HG03066 (cell line): ENCODE measurements at regions not wholly inside any gene's neighbourhood (a gene's known extent, or its start where the extent isn't known, plus 50 kb on each side); places are given as distances from the start of the nearest gene placed in this dataset.
A peak's percentile ranks its signal among the peaks of the same experiment; 100 is the strongest.
"Not testable (repeated sequence)": the region's sequence is repeated elsewhere in the genome, so short reads cannot be mapped to it uniquely, and the experiment has no call there.

Source experiments
- ATAC-seq: cut with Tn5 transposase; IDR thresholded peaks from one replicate; pipeline ENCODE4 v1.9.1; 2021; ENCODE audit warnings: low read depth; ENCODE audit not compliant: unreplicated experiment

DNA sequence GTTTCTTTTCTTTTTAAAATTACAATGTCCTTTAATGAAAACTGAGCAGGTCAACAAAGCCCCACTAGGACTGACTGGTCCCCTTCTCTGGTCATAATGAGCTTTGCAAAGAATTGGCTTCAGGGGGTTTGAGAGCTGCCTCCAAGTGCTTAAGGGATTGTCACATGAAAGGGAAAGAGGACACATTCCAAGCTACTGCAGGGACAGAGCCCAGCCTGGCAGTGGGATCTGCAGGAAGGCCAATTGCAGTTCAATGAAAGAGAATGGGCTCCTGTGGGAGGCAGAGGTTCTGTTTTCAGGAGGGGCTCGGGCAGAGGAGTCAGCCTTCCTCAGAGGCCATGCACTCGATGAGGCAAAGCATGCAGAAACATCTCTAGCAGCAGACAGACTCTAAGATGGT is 84.1 kb upstream of the ACKR3 start:
- ATAC-seq: no peak

DNA sequence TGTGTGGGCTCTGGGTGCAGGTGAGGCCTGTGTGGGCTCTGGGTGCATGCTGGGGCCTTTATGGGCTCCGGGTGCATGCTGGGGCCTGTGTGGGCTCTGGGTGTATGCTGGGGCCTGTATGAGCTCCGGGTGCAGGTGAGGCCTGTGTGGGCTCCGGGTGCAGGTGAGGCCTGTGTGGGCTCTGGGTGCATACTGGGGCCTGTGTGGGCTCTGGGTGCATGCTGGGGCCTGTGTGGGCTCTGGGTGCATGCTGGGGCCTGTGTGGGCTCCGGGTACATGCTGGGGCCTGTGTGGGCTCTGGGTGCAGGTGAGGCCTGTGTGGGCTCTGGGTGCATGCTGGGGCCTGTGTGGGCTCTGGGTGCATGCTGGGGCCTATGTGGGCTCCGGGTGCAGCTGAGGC is 80.5 kb upstream of the ACKR3 start:
- ATAC-seq: not testable (repeated sequence)

DNA sequence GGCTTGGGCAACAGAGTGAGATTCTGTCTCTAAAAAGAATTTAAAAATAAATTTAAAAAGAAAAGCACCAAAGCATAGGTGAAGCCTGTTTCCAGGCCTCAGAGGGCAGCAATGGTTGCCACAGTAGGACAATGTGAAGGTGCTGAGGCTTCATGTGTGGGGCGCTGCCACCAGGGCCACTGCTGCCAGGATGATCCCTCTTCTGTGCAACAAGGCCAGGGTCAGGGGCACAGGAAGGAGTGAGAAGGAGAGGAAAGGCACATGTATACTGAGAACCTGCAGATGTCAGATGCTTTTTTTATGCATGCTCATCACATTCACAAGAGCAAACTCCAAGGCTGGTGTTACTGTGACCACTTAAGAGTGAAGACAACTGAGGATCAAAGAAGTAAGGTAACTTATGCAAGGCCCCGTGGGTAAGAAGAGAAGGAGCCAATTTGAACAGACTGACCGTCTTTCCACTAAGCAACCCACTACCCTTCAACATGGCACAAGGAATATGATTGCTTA is 79.7 kb upstream of the ACKR3 start:
- ATAC-seq: no peak

DNA sequence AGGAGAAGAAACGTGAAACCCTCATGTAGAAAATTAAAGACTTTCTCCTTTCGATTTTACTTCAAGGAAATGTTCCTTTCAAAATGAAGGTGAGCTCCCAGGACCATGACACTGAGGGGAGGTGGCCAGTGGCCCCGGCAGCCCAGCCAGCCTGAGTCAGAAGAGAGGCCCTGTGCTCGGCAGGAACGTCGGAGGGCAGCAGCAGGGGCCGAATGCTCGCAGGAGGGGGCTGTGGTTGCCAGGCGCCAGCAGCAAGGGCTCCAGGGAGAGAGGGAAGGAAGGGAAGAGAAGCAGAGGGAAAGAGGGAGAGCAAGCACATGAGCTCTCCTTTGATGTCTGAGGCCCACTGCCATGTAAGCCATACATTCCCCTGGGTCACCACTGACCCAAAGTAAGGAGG is 73.3 kb upstream of the ACKR3 start:
- ATAC-seq: no peak

DNA sequence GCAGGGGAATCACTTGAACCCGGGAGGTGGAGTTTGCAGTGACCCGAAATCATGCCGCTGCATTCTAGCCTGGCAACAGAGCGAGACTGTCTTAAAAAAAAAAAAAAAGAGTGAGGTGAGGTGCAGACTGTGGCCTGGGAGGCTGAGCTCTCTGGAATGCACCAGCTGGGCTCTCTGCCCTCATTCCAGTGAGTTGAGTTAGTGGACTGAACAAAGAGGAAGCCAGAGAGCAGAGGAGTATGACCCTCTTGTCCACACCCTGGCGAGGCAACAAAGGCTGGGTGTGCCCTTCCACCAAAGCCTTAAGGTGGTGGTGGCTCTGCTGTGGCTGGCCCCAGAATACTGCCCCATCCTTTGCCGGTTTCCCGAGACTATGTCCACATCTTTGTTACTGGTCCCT is 71.3 kb upstream of the ACKR3 start:
- no peak for ATAC-seq

DNA sequence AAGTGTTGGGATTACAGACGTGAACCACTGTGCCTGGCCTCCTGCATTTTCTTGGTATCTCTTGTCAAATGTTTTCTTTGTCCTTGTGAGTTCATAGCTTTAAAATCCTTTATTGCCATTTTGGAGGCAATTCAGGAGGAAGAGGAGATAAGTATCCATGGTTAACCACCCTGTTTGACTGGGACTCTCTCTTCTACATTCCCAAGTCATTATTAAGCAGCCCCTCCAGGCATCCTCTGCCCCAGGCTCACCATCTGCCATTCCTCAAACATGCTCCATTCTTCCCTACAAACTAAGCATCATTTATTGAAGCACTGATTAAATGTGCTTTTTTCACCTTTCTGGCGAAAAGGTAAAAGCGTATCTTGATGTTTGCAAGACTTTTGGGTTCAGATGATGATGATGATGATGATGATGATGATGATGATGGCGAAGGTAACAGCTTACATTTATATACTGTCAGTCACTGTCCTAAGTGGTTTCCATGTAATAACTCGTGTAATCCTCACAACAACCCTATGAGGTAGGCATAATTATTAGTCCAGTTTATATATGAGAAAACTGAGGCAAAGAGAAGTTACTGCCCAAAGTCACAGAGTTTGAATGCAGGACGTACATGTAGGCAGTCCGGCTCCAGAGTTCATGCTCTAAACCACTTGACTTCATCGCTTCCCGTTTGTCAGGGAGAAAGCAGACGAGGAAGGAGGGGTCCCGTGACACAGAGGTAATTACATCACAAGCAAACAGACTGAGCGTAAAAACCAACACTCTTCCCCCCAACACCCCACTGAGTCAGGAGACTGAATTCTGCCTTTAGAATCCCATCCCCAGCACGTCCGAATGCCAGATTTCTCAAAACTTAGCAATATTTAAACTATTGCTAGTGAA is 69.7 kb upstream of the ACKR3 start:
- ATAC-seq: no peak

DNA sequence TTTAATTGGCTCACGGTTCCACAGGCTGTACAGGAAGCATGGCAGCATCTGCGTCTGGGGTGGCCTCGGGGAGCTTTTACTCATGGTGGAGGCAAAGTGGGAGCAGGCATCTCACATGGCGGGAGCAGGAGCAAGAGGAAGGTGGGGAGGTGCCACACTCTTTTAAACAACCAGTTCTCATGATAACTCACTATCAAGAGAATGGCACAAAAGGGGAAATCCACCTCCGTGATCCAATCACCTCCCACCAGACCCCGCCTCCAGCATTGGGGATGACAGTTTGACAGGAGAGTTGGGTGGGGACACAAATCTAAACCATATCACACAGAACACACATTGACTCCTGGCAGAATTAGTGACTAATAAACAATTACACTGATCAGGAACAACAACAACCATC is 68.6 kb upstream of the ACKR3 start:
- no peak for ATAC-seq

DNA sequence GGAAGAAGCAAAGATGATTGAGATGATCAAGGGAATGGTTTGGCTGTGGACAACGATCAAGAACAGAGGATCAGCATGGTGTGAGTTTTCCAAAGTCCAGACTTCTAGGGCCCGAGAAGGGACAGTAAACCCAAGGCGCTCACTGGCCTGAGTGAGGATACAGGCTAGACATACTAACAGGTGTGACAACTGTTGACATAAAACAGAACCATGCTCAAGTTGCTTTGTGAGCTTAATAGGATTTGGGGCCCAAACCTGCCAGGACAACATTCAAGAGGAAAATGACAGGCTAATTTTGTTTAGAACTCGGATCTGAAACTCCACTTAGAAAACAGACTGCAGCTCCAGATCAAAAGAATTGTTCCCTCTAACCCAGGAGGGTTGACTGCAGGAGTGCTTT is 68.1 kb upstream of the ACKR3 start:
- ATAC-seq: no peak

DNA sequence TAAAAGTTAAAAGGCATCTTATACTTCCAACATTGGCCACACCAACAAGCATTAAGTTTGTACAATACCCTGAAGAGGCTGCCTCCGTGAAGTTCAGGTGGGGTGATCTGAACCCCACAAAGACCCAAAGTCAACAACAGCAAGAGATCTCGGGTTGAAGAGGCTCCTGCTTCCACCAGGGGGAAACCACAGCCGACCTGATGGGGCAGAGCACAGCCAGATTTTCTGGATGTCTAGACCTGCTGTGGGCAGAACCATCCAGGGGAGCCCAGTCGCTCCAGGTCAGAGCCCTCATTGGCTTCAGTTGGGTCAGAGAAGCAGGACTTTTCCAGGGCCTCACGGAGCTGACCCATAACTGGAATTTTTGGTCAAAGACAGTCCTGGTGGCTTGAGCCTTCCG is 66.5 kb upstream of the ACKR3 start:
- ATAC-seq: no peak

DNA sequence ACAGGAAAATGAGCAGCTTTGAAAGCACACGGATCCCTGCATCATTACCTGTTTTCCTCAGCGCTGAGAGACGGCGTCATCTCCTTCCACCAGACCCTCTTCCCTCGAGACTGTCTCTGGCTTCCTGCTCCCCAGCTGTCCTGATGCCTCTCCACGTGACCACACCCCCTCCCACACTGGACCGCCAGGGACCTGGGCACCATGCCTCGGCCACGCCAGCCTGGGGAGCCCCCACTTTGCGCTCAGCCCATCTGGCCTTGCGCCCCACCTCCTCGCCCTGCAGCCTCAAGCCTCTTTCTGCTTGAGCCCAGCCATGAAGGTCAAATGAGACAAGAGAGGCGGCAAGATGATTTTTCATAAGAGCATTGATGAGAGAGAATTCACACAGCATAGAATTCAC is 66.0 kb upstream of the ACKR3 start:
- ATAC-seq: no peak

DNA sequence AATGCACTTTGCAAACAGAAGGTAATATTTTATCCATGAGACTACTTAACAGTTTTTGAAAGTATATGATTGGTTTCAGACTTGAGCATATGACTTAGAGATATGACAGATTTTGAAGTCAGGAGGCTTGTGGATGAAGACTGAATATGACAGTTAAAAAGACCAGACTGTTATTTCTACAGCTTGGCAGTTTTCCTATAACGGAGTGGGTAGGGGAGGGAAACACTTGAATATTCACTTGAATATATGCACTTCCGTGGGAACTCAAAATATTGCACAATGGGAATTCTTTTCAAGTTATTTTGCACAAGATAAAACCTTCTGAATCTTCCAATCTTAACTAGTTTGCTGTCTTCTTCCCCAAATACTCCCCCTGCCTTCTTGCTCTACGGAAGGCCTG is 64.6 kb upstream of the ACKR3 start:
- ATAC-seq: no peak

DNA sequence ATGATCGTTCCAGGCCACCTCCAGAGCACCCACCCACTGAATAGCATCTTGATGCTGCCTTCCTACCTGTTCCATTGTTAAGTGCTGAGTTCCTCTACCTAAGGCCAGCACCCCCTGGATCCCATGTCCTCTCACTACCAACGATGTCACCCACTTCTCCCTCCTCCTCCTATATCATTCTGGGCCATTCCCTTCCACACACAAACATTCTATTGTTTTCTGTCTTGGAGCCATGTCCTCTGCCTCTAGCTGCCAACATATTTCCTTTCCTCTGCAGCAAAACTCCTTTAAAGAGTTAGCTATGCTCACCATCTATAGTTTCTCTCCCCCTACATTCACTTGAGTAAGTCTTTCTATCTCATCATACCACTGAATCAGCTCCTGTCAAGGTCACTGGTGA is 64.0 kb upstream of the ACKR3 start:
- ATAC-seq: no peak

DNA sequence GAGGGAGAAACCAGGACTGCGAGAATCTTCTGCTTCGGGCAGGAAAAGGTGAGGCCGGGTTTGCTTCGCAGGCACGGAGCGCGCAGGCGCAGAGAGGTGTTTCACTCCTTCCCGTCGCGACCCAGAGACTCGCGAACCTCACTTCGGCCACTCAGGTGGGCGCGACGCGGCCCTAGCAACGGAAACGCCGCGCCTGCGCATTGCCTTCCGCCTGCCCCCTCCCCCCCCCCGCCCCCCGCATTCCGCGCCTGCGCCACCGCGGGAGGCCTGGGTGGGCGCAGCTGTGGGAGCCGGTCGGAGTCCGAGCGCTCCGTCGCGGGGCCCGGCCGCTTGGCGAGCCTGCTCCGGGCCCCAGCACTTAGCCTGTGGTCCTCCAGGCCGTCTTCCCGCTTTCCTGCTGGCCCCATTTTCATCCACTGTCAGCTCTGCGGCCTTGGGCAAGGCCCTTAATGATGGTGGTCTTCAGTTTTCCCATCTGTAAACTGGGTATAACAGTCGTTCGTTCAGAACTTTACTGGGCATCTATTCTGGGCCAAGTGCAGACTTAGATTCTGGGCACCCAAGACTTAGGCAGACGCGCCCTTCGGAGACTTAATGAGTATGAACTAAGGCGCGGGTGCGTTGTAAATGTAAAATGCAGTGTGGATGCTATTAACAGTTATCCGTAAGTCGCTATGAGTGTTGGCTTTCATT is 62.1 kb upstream of the ACKR3 start:
- ATAC-seq: no peak

DNA sequence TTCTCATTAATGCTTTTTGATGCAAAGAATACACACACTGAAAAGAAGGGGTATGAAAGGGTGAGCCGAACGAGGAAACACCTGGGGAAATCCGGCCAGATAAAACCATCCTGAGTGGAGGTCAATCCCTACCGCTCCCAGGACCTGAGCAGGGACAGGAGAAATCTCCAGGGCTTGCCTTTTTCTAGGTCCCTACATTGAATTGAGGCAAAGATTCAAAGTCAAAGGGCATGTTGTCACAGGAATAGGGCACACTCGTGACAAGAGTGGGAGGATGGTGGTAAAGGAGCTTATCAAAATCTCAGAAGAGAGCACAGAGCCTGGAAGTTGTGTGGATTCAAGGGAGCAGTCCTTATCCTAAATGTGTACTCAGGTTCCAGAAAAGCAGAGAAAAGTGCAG is 61.2 kb upstream of the ACKR3 start:
- ATAC-seq: no peak

DNA sequence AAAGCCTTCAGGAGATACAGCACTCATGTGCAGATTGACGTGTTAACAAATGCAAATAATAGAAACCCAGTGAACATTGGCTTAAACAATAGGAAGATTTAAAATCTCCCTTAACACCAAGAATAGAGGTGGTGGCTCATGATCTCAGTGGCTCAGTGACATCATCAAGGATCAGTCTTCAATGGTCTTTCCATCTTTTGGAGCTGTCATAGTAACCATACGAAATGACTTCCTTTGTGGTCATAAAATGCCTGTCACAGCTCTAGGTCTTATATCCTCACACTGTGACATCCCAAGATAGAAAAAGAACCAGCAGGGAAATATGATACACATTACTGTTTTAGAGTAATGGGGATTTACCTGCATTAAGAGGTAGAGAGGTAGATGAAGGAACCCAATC is 59.6 kb upstream of the ACKR3 start:
- no peak for ATAC-seq

DNA sequence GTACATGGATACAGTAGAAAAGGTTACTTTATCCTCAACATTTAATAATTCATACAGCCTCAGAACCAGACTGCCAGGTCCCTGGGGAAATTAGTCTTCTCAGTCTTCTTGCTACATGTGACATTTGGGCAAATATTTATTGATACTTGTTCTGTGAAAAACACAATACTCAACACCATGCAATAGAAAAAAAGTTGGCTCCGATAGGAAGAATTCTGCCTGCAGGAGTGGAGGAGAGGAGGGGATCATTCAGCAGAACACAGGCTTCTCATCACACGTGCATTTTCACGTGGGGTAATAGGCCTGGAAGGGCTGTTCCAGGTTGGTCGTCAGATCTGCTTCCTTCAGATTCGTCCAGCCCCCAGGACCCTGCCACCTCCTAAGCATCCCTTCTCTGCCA is 58.4 kb upstream of the ACKR3 start:
- ATAC-seq: no peak

DNA sequence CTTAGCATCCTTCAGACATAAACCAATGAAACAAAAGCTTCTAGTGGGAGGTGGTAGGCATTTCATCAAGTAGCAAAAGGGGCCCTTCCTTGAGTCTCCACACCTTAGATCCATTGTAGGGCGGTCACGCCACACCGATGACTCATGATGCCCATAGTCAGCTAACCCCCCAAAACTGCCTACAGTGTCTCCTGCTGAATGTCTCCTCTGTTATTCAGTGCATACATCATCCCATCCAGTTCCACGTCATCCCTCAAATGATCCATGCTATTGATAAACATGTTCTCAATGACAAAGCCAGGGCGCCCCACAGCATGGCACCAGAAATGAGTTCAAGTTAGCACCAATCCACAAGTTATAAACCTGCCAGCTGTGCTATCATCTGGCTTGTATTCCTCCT is 57.4 kb upstream of the ACKR3 start:
- ATAC-seq: no peak

DNA sequence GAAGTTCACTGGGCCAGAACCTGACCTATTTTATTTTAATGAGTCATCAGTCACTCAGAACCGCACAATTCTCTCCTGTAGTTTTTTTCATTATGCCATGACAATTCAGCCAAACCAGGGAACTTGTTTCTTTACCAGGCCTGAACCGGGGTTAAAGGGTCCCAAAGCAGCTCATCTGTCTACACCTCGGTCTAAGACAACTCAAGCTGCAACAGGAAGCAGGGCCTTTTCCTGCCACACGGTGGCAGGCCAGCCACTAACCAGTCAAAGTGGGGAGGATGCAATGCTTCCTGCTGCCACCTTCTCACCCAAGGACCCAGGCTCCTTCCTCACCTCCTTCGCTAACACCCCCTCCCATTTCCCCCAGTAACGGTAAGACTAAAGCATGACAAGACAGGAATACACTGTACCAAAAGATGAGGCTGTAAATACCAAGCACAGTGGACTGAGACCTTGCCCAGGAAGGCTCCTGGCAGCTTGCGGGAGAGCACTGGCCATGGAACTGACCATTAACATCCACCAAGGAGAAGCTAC is 56.7 kb upstream of the ACKR3 start:
- ATAC-seq: peak; percentile 84

DNA sequence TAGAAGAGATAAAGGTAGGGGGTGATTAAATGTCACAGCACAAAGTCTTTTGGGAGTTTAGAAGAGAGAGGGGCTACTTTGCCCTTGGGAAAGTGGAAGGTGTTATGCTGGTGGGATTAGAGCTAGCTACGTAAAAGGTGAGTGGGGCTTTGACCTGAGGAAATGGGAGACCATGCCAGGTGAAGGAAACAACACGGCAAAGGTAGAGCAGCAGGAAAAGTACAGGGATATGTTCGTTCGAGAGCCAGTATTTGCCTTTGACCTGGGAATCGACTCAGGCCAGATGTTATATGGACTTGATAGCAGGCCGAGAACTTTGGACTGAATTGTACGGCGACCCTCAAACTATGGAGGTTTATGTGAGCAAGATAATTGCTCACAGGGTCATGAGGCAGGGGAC is 55.7 kb upstream of the ACKR3 start:
- no peak for ATAC-seq

DNA sequence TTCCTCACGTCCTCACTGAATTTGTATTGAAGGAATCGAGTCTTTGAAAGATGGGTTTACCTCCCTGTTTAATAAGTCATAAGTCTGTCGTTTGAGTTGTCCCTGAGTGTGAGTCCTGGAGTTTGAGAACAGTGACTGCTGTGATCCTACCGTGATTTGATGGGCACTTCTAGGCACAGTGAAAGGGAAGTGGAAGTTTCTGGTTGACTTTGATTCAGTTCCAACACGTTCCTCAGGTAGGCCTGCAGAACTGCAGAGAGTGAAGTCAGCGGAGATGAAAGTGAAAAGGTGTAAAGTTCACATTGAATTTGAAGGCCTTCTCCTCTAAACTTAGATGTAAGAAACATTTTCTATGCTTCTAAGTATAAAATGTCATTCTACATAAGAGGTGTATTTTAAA is 52.9 kb upstream of the ACKR3 start:
- no peak for ATAC-seq

DNA sequence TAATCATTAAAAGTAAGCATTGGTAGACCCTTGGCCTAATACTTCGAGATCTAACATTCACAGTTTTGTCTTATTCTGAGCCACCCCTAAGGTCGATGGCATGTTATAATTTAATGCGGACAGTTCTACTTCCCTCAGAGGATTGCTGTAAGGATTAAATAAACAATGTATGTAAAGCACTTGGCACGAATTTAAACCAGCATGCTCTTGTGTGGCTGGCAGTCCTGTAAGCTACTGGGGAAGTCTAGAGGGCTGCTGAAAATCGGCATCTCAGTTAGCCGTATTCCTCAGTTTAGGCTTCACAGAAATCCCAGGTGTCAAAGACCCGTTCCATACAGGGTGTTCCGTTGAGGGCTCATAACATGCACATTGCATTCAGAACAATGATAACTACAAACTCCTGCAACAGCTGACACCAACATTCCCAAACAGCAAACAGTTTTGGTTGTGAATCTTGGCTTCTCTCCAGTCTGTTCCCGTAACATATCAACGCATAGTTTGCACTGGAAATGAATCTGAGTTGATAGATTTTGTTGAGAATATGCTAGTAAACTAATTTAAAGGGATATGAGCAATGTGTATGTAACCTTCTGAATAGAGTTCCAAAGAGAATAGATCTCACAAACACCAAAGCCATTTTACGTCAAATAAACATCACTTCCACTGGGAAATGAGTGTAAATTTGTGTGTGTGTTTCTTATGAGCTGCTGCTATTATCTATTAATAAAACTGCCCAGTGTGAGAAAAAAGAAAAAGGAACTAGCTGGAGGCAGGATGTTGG is 52.2 kb upstream of the ACKR3 start:
- ATAC-seq: no peak
